A549 (cell line): ENCODE measurements at regions not wholly inside any gene's neighbourhood (a gene's known extent, or its start where the extent isn't known, plus 50 kb on each side); places are given as distances from the start of the nearest gene placed in this dataset.

Experiments
- ATAC-seq, 2 experiments: fragments of 200-7000 bp in 1 of 2; fragments of >200 bp in 1 of 2; cut with Nextera tagmentation in 1 of 2; cut with Tn5 transposase in 1 of 2; 3 replicates each; pipeline versions ENCODE4 v1.8.0 to v1.9.1; 2018 to 2020; ENCODE audit warnings: mild to moderate bottlenecking in 1 of 2, moderate library complexity in 1 of 2
- CTCF ChIA-PET: fragments of 300-600 bp; sonication (Branson Sonifier 250); formaldehyde crosslinking; extraction: SDS; loops from one replicate; lab custom pipeline; 2021; ENCODE audit warnings: antibody characterized with exemption, inconsistent platforms; lab: Yijun Ruan, JAX
- POLR2A ChIA-PET: fragments of 350-600 bp; formaldehyde crosslinking; extraction: SDS; loops from one replicate; lab custom pipeline; 2021; ENCODE audit warnings: antibody characterized with exemption, inconsistent platforms; lab: Yijun Ruan, JAX
- DNase-seq, 2 experiments: peaks; one replicate each; pipeline versions ENCODE4 v3.0.0 to v3.0.0-alpha.2; 2011 to 2016; ENCODE audit warnings: low read depth in 1 of 2, low spot score in 1 of 2
- FAIRE-seq: peaks from 2 replicates; lab custom pipeline; 2011; peaks lifted over from hg19 to GRCh38; lab: Jason Lieb, UNC
- H3K27ac ChIP-seq, 2 experiments: fragments of >200 bp; sonication (Bioruptor Twin); formaldehyde crosslinking; 3 replicates each; pipeline ENCODE4 v1.5.1; 2016 to 2017
- H3K4me1 ChIP-seq: fragments of >200 bp; sonication (Bioruptor Twin); formaldehyde crosslinking; 3 replicates; pipeline ENCODE4 v1.6.1; 2016
- H3K4me2 ChIP-seq: fragments of >200 bp; sonication (Bioruptor Twin); formaldehyde crosslinking; 3 replicates; pipeline ENCODE4 v1.6.1; 2016
- H3K4me3 ChIP-seq: fragments of >200 bp; sonication (Bioruptor Twin); formaldehyde crosslinking; 3 replicates; pipeline ENCODE4 v1.5.1; 2016
- H3K9me3 ChIP-seq: fragments of >200 bp; sonication (Bioruptor Twin); formaldehyde crosslinking; 3 replicates; pipeline ENCODE4 v1.6.1; 2016
- BHLHE40 ChIP-seq: IDR thresholded peaks from 2 replicates; pipeline ENCODE4 v1.6.1; 2012; ENCODE audit warnings: low read depth, low read length, inconsistent platforms
- CBX8 ChIP-seq: fragments of 200-600 bp; sonication (generic); IDR thresholded peaks from 2 replicates; pipeline ENCODE4 v1.6.1; 2016
- EHF ChIP-seq: fragments of 250-450 bp; sonication (Bioruptor Pico); IDR thresholded peaks from 2 replicates; pipeline ENCODE4 v1.5.0; 2020; ENCODE audit warnings: mild to moderate bottlenecking
- EHMT2 ChIP-seq: fragments of 200-600 bp; sonication (generic); IDR thresholded peaks from 2 replicates; pipeline ENCODE4 v1.6.1; 2016; ENCODE audit warnings: antibody characterized with exemption, low read depth, mild to moderate bottlenecking, moderate library complexity
- ESRRA ChIP-seq: fragments of 150-350 bp; IDR thresholded peaks from 2 replicates; pipeline ENCODE4 v1.6.1; 2014; ENCODE audit warnings: mild to moderate bottlenecking, low read length, borderline replicate concordance
- GATA3 ChIP-seq: IDR thresholded peaks from 2 replicates; pipeline ENCODE4 v1.6.1; 2012; ENCODE audit warnings: borderline replicate concordance
- HEYL ChIP-seq: fragments of 250-450 bp; sonication (Bioruptor Pico); IDR thresholded peaks from 2 replicates; pipeline ENCODE4 v1.8.0; 2021; ENCODE audit warnings: mild to moderate bottlenecking, moderate library complexity
- HOXB13 ChIP-seq: fragments of 250-450 bp; sonication (Bioruptor Pico); IDR thresholded peaks from 2 replicates; pipeline ENCODE4 v1.5.0; 2020; ENCODE audit warnings: low read depth, mild to moderate bottlenecking, moderate library complexity
- HOXB5 ChIP-seq: fragments of 250-450 bp; sonication (Bioruptor Pico); IDR thresholded peaks from 2 replicates; pipeline ENCODE4 v1.5.0; 2020; ENCODE audit warnings: mild to moderate bottlenecking, moderate library complexity
- JUNB ChIP-seq: fragments of >200 bp; sonication (Bioruptor Twin); formaldehyde crosslinking; IDR thresholded peaks from 2 replicates; pipeline ENCODE4 v1.6.1; 2016
- MAFK ChIP-seq: fragments of 450-650 bp; IDR thresholded peaks from 2 replicates; pipeline ENCODE4 v1.6.1; 2014; ENCODE audit not compliant: partially characterized antibody
- MAZ ChIP-seq: fragments of 150-350 bp; IDR thresholded peaks from 2 replicates; pipeline ENCODE4 v1.6.1; 2014; ENCODE audit warnings: antibody characterized with exemption, low read depth, low read length, borderline replicate concordance
- MYC ChIP-seq: IDR thresholded peaks from 2 replicates; pipeline ENCODE4 v1.6.1; 2012; ENCODE audit warnings: mild to moderate bottlenecking, inconsistent platforms, low read length, improper control_type of control experiment, borderline replicate concordance
- NPAS2 ChIP-seq: fragments of 250-450 bp; sonication (Bioruptor Pico); IDR thresholded peaks from 2 replicates; pipeline ENCODE4 v1.8.0; 2022; ENCODE audit warnings: mild to moderate bottlenecking, moderate library complexity, borderline replicate concordance
- PHF8 ChIP-seq: fragments of 200-600 bp; sonication (generic); IDR thresholded peaks from 2 replicates; pipeline ENCODE4 v1.6.1; 2016; ENCODE audit warnings: low read depth, mild to moderate bottlenecking, antibody characterized with exemption, moderate library complexity, borderline replicate concordance
- POLR2A ChIP-seq: IDR thresholded peaks from 2 replicates; pipeline ENCODE4 v1.6.1; 2012; ENCODE audit warnings: mild to moderate bottlenecking, low read length
- RCOR1 ChIP-seq: fragments of 150-350 bp; IDR thresholded peaks from 2 replicates; pipeline ENCODE4 v1.6.1; 2014; ENCODE audit warnings: antibody characterized with exemption, low read length, low read depth
- RFX5 ChIP-seq: fragments of 450-650 bp; IDR thresholded peaks from 2 replicates; pipeline ENCODE4 v1.7.1; 2014; ENCODE audit warnings: antibody characterized with exemption, mild to moderate bottlenecking, moderate library complexity
- RNF2 ChIP-seq: fragments of 200-600 bp; sonication (generic); IDR thresholded peaks from 2 replicates; pipeline ENCODE4 v1.6.1; 2016; ENCODE audit warnings: low read depth, mild to moderate bottlenecking, antibody characterized with exemption, moderate library complexity, borderline replicate concordance
- SMC3 ChIP-seq: fragments of >200 bp; sonication (Bioruptor Twin); formaldehyde crosslinking; IDR thresholded peaks from 3 replicates; pipeline ENCODE4 v1.6.1; 2018; ENCODE audit warnings: inconsistent platforms
- TFCP2L1 ChIP-seq: fragments of 250-450 bp; sonication (Bioruptor Pico); IDR thresholded peaks from 2 replicates; pipeline ENCODE4 v1.5.0; 2021; ENCODE audit warnings: mild to moderate bottlenecking
- TP53 ChIP-seq: fragments of 250-450 bp; sonication (Bioruptor Pico); IDR thresholded peaks from 2 replicates; pipeline ENCODE4 v1.5.0; 2021; ENCODE audit warnings: mild to moderate bottlenecking, moderate library complexity
- ZC3H11A ChIP-seq: fragments of 450-650 bp; IDR thresholded peaks from 2 replicates; pipeline ENCODE4 v1.6.1; 2014; ENCODE audit warnings: antibody characterized with exemption, mild to moderate bottlenecking
- ZSCAN20 ChIP-seq: fragments of 250-450 bp; sonication (Bioruptor Pico); IDR thresholded peaks from 2 replicates; pipeline ENCODE4 v1.8.0; 2022; ENCODE audit warnings: mild to moderate bottlenecking, moderate library complexity
- WGBS: methylation state at CpG from one replicate; pipeline ENCODE4 v1.1.6; 2017; ENCODE audit errors: missing lambda C conversion rate; 5-methylcytosine and 5-hydroxymethylcytosine counted together
- TF ChIP-seq, protein P1 (sequence below): IDR thresholded peaks from 2 replicates; pipeline ENCODE4 v1.6.1; 2012; ENCODE audit warnings: low read depth, borderline replicate concordance
- TF ChIP-seq, protein P2 (sequence below): fragments of 450-650 bp; IDR thresholded peaks from 2 replicates; pipeline ENCODE4 v1.6.1; 2014; ENCODE audit warnings: antibody characterized with exemption
- TF ChIP-seq, protein P3 (sequence below): fragments of >200 bp; sonication (Bioruptor Twin); formaldehyde crosslinking; IDR thresholded peaks from 3 replicates; pipeline ENCODE4 v1.5.1; 2016
- TF ChIP-seq, protein P4 (sequence below): fragments of 250-450 bp; sonication (Bioruptor Pico); IDR thresholded peaks from 2 replicates; pipeline ENCODE4 v1.5.0; 2021; ENCODE audit warnings: mild to moderate bottlenecking, moderate library complexity, borderline replicate concordance
- TF ChIP-seq, protein P5 (sequence below): IDR thresholded peaks from 2 replicates; pipeline ENCODE4 v1.6.1; 2012

DNA sequence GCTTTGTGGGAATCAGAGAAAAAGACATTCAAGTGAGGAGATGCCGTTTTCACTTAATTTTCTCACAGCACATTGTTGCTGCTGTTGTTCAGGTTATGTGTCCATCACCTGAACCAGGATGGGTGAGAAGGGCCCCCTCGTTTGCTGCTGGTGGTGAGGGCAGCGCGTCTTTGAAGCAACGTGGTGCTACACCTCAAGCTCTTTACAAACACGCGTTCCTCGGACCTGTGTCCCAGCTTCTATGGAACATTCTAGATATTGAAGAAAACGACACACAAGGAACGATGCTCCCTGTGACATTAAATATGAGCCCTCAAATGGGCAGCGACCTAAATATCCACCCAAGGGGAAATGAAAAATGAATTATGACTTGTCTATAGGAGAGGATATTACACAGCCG, 418.6 kb downstream of the MN1 start:
- Histone ChIP-seq H3K4me2 (no peak overlapping the region), H3K4me1 (no peaks in the 10 kb centered on the region), H3K27ac (no peak overlapping the region), H3K4me3 (no peak overlapping the region), H3K9me3 (no peaks in the 10 kb centered on the region)
- no peak for ATAC-seq
- CTCF ChIA-PET, result interaction anchor here (1.2 kb wide), 1 partner anchor 23 kb away, joined by 3 read pairs; no protein-coding TSS in a partner anchor
- POLR2A ChIA-PET, result no interaction called here
- 64% methylated on average over 12 of the region's 12 CpGs for WGBS
- TF ChIP-seq, protein P1, sequence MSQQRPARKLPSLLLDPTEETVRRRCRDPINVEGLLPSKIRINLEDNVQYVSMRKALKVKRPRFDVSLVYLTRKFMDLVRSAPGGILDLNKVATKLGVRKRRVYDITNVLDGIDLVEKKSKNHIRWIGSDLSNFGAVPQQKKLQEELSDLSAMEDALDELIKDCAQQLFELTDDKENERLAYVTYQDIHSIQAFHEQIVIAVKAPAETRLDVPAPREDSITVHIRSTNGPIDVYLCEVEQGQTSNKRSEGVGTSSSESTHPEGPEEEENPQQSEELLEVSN, result no peak
- TF ChIP-seq RNF2, result no peak
- no peak for DNase-seq
- FAIRE-seq, result no peak

DNA sequence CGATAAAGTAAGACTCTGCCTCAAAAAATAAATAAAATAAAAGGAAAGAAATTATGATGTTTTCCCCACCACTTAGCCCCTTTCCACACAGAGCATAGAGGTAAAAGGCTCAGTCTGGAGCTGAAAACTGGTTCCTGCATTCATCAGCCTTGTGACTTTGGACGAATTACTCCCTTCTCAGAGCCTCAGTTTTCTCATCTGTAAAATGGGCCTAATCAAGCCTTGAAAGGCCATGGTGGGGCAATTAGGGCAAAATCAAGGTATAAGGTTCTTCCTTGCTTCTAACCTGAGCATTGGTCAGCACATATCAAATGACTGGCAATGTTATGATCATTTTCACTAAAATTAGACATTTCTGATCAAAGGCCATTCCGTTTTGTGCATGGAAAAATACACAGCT, 417.7 kb downstream of the MN1 start:
- no peak for FAIRE-seq
- ChIA-PET POLR2A (no interaction called here), CTCF (no interaction called here)
- no peak for ATAC-seq
- Histone ChIP-seq H3K9me3 (no peaks in the 10 kb centered on the region), H3K4me3 (no peak overlapping the region), H3K27ac (no peak overlapping the region), H3K4me2 (no peak overlapping the region), H3K4me1 (no peaks in the 10 kb centered on the region)
- no peak for DNase-seq
- no peak for TF ChIP-seq RFX5
- no peak for TF ChIP-seq GATA3
- no peak for TF ChIP-seq ESRRA
- TF ChIP-seq, protein P2, sequence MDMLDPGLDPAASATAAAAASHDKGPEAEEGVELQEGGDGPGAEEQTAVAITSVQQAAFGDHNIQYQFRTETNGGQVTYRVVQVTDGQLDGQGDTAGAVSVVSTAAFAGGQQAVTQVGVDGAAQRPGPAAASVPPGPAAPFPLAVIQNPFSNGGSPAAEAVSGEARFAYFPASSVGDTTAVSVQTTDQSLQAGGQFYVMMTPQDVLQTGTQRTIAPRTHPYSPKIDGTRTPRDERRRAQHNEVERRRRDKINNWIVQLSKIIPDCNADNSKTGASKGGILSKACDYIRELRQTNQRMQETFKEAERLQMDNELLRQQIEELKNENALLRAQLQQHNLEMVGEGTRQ, result no peak
- no peak for TF ChIP-seq HEYL (CRISPR knock-in tag)
- TF ChIP-seq, protein P3, sequence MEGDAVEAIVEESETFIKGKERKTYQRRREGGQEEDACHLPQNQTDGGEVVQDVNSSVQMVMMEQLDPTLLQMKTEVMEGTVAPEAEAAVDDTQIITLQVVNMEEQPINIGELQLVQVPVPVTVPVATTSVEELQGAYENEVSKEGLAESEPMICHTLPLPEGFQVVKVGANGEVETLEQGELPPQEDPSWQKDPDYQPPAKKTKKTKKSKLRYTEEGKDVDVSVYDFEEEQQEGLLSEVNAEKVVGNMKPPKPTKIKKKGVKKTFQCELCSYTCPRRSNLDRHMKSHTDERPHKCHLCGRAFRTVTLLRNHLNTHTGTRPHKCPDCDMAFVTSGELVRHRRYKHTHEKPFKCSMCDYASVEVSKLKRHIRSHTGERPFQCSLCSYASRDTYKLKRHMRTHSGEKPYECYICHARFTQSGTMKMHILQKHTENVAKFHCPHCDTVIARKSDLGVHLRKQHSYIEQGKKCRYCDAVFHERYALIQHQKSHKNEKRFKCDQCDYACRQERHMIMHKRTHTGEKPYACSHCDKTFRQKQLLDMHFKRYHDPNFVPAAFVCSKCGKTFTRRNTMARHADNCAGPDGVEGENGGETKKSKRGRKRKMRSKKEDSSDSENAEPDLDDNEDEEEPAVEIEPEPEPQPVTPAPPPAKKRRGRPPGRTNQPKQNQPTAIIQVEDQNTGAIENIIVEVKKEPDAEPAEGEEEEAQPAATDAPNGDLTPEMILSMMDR, result no peak
- TF ChIP-seq SMC3, result no peak
- TF ChIP-seq HOXB5, result no peak
- no peak for TF ChIP-seq RCOR1
- TF ChIP-seq PHF8, result no peak
- TF ChIP-seq, protein P4, sequence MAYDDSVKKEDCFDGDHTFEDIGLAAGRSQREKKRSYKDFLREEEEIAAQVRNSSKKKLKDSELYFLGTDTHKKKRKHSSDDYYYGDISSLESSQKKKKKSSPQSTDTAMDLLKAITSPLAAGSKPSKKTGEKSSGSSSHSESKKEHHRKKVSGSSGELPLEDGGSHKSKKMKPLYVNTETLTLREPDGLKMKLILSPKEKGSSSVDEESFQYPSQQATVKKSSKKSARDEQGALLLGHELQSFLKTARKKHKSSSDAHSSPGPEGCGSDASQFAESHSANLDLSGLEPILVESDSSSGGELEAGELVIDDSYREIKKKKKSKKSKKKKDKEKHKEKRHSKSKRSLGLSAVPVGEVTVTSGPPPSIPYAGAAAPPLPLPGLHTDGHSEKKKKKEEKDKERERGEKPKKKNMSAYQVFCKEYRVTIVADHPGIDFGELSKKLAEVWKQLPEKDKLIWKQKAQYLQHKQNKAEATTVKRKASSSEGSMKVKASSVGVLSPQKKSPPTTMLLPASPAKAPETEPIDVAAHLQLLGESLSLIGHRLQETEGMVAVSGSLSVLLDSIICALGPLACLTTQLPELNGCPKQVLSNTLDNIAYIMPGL, result no peak
- TF ChIP-seq, protein P5, sequence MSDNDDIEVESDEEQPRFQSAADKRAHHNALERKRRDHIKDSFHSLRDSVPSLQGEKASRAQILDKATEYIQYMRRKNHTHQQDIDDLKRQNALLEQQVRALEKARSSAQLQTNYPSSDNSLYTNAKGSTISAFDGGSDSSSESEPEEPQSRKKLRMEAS, result no peak
- no peak for TF ChIP-seq JUNB
- 79% methylated on average over 3 of the region's 3 CpGs for WGBS

DNA sequence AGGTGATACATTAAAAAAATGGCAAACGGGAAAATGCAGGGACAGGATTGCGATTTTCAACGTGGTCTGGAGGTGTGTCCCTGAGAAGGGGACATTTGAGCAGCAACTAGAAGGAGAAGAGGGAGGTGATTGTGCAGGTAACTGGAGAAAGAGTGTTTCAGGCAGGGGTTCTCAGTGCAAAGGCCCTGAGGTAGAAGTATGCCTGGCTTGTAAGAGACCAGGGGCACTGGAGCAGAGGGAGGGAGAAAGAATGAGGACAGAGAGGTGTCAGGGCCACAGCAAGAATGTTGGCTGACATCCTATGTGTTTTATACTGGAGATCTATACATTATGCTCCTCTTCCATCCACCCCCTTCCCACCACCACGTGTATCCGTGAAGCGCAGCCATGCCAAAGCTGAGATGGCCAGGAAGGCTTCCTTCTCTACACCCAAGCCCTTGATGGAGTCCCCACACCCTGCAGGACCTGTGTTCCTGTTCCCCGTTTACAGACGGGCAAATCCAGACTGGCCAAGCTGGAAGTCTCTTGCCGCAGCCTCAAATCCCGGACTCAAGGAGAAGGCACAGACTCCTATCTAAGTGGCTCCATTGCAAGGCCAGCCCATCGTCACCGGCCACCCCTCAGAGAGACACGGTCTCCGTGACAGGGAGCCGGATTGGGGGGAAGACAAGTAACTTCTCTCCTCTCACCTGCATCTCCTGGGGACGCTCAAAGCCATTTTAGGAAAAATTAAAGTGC, 416.1 kb downstream of the MN1 start:
- ChIA-PET CTCF (interaction anchor here (1.0 kb wide), 1 partner anchor 20 kb away, joined by 3 read pairs; no protein-coding TSS in a partner anchor), POLR2A (no interaction called here)
- Histone ChIP-seq H3K9me3 (no peaks in the 10 kb centered on the region), H3K4me2 (no peak overlapping the region), H3K4me3 (no peak overlapping the region), H3K27ac (peak overlapping the region in 1 of 2 experiments; percentile 26; a peak in 1 of 6 replicates), H3K4me1 (no peaks in the 10 kb centered on the region)
- WGBS, result 89% methylated on average over 15 of the region's 16 CpGs
- TF ChIP-seq CBX8 (no peak), EHMT2 (no peak), MAFK (no peak), HOXB13 (CRISPR knock-in tag) (no peak), EHF (CRISPR knock-in tag) (no peak), NPAS2 (CRISPR knock-in tag) (no peak), ZC3H11A (no peak), BHLHE40 (no peak), PHF8 (no peak), MYC (no peak), TFCP2L1 (CRISPR knock-in tag) (no peak), ESRRA (no peak), RNF2 (no peak), MAZ (no peak), ZSCAN20 (CRISPR knock-in tag) (no peak), POLR2A (no peak), TP53 (CRISPR knock-in tag) (no peak), RCOR1 (no peak)
- TF ChIP-seq, protein P1, result no peak
- TF ChIP-seq, protein P5, result no peak
- FAIRE-seq (no peak), ATAC-seq (no peak), DNase-seq (no peak)
